DND-41 (cell line): ENCODE measurements at regions not wholly inside any gene's neighbourhood (a gene's known extent, or its start where the extent isn't known, plus 50 kb on each side); places are given as distances from the start of the nearest gene placed in this dataset.

Experiments used
- CTCF ChIP-seq: IDR thresholded peaks from 2 replicates; pipeline ENCODE4 v1.5.1; 2012; ENCODE audit warnings: borderline replicate concordance, low read length, moderate library complexity, mild to moderate bottlenecking; ENCODE audit not compliant: poor library complexity, severe bottlenecking; ENCODE audit errors: extremely low read depth
- EZH2 ChIP-seq: IDR thresholded peaks from 3 replicates; pipeline ENCODE4 v1.6.1; 2012; ENCODE audit warnings: borderline replicate concordance, low read depth, mild to moderate bottlenecking, moderate library complexity, low read length, inconsistent platforms; ENCODE audit not compliant: severe bottlenecking

- TF ChIP-seq CTCF (no peak), EZH2 (no peak)
Observed at GRCh38 chrX:39508300-39508692, 589.5 kb downstream of the BCOR start.
